Midbrain (tissue), 1 donor: ENCODE measurements at regions not wholly inside any gene's neighbourhood (a gene's known extent, or its start where the extent isn't known, plus 50 kb on each side); places are given as distances from the start of the nearest gene placed in this dataset.

Experiments
- DNase-seq: peaks from one replicate; lab custom pipeline; 2025; lab: John Stamatoyannopoulos, UW

GRCh38 chrX:10393241-10393640 lies 227.1 kb downstream of the MID1 start:
- DNase-seq = no peak

GRCh38 chrX:10393899-10394298 lies 226.5 kb downstream of the MID1 start:
- no peak for DNase-seq

GRCh38 chrX:10395179-10395578 lies 225.2 kb downstream of the MID1 start:
- DNase-seq = no peak
